ENCODE measurements at regions not wholly inside any gene's neighbourhood (a gene's known extent, or its start where the extent isn't known, plus 50 kb on each side); places are given as distances from the start of the nearest gene placed in this dataset.

DNA sequence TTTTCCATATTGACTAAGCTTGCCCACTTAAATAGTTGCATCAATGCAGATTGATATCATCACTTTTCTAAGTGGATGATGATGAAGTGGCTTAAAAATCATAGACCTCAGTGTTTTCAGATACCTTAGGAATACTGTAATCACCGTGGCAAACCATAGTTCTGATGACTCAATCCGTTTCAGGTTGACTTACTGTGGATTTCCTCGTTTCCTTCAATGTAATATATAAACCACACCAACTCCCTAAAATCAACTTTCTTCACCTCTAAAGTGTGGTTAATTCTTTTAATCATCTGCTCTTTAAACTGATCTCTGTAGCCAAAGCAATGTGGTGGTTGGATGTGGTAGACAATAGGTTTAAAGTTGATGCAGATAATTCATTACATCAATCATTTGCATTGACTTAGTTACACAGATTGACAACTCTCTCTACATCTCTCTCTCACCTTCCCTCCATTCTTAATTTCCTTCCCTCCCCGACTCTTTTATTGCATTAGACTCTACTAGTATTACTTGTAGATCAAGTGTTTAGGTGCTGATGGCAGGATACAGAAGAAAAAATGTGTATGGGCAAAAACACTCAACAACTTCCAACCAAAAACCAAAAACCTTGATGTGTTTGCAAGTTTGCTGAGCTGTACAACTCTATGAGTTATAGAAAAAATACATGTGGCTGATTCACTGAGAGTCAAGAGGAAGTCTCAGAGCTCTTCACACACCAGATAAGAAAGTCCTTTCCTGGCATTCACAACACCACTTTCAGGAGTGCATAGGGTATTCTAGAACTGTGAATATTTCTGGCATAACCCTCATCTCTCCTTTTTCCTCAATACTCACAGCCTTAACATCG lies 243.5 kb downstream of the NFKBIZ start:
- in situ Hi-C loops (cut with HindIII; ENCODE audit: low sequenced_read_pairs), result no loop called here
- no peak for DNase-seq (ENCODE audit: low spot score)

DNA sequence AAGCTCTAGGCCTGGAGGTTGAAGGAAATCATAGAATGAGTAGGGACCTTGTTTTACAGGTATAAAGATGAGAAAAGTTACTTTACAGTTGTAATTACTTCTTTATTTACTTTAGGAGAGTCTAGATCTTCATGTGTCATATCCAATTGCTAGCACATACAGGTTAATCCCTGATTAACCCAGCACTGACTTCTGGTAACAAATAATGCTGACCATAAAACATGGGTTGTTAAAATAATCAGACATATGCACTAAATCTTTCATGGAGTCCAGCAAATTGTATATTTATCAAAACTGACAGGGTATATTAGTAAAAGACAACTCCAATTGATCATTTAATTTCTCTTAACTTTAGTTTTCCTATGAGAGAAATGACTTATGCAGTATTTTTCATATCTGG lies 245.2 kb downstream of the NFKBIZ start:
- DNase-seq (ENCODE audit: low spot score), result no peak
- in situ Hi-C loops (cut with HindIII; ENCODE audit: low sequenced_read_pairs), result no loop called here

DNA sequence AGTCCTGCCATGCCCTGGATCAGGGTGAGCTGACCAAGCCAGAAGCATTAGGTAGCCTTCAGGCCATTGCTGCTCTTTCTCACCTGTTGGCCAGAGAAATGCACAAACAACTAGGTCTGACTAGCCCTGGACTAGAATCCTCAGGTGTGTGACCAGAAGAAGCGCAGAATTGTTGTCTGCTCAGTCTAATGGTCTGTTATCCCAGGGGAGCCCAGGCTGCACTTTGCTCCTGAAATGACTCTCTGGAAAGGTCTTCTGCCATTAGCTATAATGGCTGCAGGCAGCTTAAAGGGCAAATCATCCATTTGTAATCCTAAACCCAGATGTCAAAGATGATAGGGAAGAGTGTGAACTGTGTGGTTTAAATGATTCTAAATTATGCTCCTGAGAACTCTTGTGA lies 246.1 kb downstream of the NFKBIZ start:
- in situ Hi-C loops (cut with HindIII; ENCODE audit: low sequenced_read_pairs), result no loop called here

DNA sequence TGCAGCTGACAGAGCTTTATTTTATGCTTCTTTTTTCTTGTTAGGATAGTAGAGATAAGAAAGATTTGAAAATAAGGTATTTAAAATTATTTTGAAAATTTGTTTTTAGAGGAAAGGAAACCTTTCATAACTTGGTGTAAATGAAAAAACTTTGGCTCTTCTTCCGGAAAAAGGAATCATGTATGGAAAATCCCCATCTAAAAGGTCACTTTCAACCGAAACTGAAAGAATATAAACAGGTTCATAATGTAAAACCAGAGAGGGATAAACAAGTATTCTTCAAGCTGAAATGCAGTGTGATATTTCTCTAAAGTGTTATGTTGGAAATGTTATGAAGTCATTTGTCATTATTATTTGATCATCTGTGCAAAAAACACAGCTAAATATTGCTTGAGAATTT lies 246.8 kb downstream of the NFKBIZ start:
- in situ Hi-C loops (cut with HindIII; ENCODE audit: low sequenced_read_pairs), result no loop called here
- no peak for DNase-seq (ENCODE audit: low spot score)

More for the DNA sequence above, 246.1 kb downstream of the NFKBIZ start:
- DNase-seq (ENCODE audit: low spot score), result no peak

DNA sequence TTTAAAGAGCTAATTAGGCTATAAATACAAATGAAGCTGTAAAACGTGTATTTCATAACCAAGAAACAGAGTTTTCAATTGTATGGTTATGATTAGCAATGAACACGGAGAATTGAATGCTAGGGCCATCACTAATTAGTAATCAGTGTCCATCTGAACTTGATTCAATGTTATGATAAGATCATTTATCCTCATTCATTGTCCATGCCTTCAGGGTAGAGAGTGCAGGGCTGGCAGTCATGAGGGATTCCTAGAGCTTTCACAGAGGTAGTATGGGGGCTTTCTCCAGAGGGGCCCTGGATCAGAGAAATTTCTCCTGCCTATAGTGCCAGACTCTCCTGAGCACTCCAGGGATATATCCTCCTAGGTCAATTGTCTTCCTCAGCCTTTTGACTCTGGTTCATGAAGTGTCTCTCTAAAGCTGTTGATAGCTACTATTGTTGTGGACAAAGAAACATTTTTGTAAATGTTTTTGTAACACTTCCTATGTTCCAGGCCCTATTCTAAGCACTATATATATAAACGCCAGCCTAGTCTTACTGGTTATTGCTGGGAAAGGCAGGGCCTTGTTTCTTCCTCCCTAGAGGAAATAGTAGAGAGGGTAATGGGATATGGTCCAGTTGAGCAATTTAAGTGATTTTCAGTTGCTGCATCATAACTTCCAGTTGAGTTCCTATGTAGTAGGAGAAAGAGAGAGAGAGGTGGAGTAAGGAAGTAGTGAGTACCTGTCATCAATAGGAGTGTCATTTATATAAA lies 249.0 kb downstream of the NFKBIZ start:
- in situ Hi-C loops (cut with HindIII; ENCODE audit: low sequenced_read_pairs), result no loop called here
- DNase-seq (ENCODE audit: low spot score), result no peak

DNA sequence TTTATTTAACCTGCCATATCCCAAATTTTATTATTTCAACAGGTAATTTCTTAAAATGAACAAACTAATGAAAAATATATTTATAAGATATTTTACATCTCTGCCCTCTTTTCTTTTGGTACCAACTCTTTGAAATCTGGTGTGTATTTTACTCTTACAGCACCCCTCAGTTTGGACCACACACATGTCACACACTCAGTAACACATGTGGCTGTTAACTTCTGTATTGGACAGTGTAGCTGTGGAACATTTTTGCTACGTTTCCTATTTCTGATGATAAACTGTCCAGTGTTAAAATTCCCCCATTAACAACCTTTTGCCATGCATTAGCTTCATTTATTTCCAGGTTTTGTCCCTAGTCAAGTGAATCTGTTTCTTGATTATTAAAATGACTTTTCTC lies 250.6 kb downstream of the NFKBIZ start:
- no peak for DNase-seq (ENCODE audit: low spot score)
- in situ Hi-C loops (cut with HindIII; ENCODE audit: low sequenced_read_pairs), result no loop called here

DNA sequence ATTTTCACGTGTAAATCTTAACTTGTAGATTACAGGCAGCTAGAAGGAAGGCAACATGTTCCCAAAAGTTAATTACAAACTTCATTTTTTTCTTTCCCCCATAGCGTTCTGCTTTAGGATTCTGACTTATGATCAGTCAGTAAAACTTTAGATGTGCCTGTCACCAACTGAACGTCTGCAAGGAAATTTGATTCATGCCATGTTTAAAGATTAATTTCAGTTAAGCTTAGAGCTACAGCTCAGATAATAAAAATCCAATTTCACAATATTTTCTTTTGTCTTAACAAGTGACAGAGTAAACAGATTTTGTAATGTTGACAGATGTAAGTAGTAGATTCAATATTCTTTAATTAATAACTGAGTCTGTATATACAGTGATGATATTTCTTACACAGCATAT lies 253.1 kb downstream of the NFKBIZ start:
- DNase-seq (ENCODE audit: low spot score), result no peak
- in situ Hi-C loops (cut with HindIII; ENCODE audit: low sequenced_read_pairs), result no loop called here

DNA sequence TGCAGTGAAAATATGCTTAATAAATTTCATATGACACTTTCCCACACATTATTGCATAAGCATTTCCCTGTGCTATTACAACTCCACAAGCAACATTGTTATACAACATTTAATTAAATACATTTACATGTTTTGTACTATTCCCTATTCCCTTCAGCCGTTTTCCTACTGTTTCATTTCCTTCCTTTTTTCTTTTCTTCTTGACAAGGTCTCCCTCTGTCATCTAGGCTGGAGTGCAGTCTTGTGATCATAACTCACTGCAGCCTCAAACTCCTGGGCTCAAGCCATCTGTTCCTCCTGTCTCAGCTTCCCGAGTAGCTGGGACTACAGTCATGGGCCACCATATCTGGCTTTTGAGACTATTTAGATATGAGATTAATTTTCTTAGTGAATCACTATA lies 254.7 kb downstream of the NFKBIZ start:
- in situ Hi-C loops (cut with HindIII; ENCODE audit: low sequenced_read_pairs), result no loop called here
- no peak for DNase-seq (ENCODE audit: low spot score)

DNA sequence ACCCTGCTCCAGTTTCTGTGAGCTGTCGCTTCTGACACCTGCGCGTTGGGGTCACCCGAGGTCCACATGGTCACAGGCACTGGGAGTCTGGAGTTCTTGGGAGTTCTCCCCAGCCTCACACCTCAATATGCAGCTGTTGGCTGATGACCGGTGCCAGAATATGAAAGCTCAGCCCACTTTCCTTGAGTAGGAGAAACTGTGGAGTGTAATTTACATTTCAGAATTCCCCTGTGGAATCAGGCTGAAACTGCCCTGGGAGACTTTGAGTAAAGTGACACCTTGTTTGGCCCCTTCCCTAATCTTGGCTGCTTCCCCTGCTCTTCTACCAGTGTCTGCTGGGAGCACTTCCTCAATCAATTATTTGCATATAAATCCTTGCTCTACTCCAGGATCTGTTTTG lies 255.9 kb downstream of the NFKBIZ start:
- in situ Hi-C loops (cut with HindIII; ENCODE audit: low sequenced_read_pairs), result no loop called here

DNA sequence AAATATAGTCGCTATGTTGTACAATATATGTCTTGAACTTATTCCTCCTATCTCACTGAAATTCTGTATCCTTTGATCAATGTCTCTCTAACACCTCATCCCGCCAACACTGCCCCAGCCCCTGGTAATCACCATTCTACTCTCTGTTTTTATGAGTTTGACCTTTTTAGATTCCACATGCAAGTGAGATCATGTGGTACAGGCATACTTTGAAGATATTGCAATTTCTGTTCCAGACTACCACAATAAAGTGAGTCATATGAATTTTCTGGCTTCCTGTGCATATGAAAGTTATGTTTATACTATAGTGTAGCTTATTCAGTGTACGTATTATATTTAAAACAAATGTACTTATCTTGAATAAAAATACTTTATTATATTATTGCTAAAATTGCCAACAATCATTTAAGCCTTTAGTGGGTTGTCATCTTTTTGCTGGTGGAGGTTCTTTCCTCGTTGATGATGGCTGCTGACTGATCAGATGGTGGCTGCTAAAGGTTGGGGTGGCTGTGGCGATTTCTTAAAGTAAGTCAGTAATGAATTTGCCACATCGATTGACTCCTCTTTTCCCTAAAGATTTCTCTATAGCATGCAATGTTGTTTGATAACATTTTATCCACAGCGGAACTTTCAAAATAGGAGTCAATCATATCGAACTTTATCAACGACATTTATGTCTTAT lies 257.2 kb downstream of the NFKBIZ start:
- in situ Hi-C loops (cut with HindIII; ENCODE audit: low sequenced_read_pairs), result no loop called here
- no peak for DNase-seq (ENCODE audit: low spot score)

More for the DNA sequence above, 255.9 kb downstream of the NFKBIZ start:
- DNase-seq (ENCODE audit: low spot score), result no peak

DNA sequence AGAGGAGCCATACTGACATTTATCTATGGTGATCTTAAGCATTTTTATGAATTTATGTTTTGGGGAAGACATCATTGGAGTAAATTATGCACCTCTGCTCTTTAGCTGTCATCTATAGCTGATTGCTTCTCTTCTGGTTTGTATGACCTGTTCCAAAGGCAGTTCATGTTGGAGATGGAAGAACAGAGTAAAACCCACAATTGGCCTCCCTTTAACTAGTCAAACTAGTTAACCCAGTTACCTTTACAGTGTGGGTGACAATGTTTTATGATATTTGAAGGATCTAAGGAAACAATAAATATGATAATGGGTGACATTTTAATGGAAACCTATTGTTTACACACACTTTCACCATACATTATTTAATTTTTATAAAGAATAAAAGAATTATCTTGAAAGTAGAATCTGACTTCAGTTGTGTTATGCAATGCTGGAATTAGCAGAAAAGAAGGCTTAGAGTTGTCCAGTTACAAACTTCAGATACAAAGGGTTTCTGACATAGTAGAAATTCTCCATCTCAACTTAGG lies 263.5 kb downstream of the NFKBIZ start:
- in situ Hi-C loops (cut with HindIII; ENCODE audit: low sequenced_read_pairs), result no loop called here
- DNase-seq (ENCODE audit: low spot score), result no peak

DNA sequence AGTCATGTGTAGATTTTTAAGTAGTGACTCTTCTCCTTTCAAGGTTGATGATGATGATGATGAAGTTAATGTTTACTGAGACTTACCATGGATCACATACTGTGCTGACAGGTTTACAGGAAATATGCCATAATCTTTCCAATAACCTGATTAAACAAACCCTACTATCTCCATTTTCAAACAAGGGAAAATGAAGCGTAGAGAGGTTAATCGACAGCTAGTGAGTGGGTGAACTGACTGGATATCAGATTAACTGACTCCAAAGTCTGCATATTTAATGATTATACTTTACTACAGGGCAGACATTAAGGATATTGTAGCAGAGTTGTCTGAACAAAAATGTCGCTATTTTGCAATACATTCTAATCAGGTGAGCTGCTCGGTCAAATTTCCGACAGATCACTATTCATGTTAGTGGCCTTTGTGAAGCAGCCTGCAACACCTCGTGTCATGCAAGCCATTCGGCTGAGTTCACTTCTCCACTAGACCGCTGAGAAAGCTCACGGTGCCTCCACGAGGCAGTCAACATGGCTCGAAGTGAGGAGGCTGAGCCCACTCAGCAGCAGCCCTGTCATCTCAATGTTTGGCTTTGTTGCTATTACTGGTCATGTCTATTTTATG lies 264.2 kb downstream of the NFKBIZ start:
- DNase-seq (ENCODE audit: low spot score), result no peak
- in situ Hi-C loops (cut with HindIII; ENCODE audit: low sequenced_read_pairs), result no loop called here

DNA sequence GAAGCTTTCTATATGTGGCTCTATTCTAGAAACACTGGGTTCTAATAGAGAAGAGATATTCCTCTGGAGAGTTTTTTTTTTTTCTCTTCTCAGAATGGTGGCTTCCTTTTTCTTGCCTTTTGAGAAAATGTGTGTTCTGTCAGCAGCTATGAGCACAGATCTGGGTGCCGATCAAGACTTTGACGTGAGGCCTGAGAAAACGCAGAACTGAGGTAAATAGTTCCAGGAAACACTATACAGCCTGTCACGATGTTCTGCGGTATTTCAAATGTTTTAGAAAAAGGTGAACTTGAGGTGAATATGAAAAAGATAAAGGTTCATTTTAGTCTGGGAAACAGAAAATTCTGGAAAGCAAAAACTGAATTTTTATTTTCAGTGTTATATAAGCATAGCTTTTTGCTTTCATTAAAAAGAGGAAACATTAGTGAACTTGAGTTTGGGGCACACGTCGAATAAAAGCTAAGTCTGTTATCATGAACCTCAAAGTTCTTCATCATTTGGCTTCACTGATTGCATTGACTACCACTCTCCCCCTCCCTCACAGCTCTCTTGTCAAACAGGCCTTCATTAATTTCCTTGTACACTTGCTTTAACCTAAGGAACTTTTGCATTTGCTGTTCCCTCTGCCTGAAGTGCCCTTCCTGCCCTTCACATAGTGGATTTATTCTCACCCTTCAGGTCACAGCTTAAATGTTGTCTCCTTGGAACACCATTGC lies 265.1 kb downstream of the NFKBIZ start:
- no peak for DNase-seq (ENCODE audit: low spot score)
- in situ Hi-C loops (cut with HindIII; ENCODE audit: low sequenced_read_pairs), result no loop called here

DNA sequence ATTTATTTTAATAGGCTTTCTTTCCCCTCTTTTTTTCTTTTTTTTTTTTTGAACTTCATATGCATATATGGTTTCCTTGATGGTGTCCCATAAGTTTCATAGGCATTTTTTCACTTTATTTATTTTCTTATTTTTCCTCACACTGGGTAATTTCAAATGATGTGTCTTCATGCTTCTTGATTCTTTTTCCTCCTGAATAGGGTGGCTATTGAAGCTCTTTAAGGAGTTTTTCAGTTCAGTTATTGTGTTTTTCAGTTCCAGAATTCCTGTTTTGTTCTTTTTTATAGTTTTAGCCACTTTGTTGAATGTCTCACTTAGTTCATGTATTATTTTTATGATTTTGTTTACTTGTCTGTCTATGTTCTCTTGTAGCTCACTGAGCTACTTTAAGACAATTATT lies 273.2 kb downstream of the NFKBIZ start:
- DNase-seq (ENCODE audit: low spot score), result no peak
- in situ Hi-C loops (cut with HindIII; ENCODE audit: low sequenced_read_pairs), result no loop called here

DNA sequence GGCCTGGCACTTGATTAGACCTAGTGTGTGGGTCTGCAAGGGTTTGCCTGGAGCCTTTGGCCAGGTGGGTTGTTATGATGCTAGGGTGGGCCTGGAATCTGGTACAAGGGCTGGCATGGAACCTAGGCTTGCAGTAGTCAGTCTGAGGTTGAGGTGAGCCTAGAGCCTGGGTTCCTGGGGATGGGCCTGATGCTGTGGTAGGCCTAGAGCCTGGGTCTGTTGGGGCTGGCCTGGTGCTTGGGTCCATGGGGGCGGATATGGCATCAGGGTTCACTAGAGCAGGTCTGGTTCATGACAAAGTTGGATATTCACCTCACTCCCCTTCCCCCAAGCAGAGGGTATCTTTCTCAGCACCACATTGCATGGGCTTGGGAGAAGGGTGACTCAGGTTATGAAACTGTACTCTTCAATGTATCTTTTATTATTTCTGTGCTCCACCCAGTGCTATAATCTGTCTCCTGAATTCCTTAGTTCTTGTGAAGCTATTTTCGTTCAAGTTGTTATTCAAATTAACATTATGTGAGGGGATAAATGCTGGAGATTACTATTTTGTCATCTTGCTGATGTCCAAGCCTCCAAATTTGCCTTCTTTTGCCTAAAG lies 274.4 kb downstream of the NFKBIZ start:
- DNase-seq (ENCODE audit: low spot score), result no peak
- in situ Hi-C loops (cut with HindIII; ENCODE audit: low sequenced_read_pairs), result no loop called here

DNA sequence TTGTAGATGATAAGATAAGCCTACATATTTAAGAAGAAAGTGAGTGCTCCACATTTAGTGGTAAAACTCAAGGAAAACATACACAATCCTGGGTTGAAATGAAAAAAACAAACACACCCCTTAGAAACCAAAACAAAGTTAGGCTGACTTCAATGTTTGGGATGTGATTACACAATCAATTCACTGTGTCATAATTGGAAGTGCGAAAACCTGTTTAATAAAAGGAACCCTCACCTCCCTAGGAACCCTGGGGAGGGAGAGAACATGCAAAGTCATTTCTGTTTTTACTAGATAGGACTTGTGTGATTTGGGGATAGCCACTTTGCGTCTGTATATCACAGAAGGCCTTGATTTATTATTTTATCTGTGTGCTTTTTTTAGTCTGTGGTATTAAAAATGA lies 275.0 kb downstream of the NFKBIZ start:
- in situ Hi-C loops (cut with HindIII; ENCODE audit: low sequenced_read_pairs), result no loop called here
- no peak for DNase-seq (ENCODE audit: low spot score)

DNA sequence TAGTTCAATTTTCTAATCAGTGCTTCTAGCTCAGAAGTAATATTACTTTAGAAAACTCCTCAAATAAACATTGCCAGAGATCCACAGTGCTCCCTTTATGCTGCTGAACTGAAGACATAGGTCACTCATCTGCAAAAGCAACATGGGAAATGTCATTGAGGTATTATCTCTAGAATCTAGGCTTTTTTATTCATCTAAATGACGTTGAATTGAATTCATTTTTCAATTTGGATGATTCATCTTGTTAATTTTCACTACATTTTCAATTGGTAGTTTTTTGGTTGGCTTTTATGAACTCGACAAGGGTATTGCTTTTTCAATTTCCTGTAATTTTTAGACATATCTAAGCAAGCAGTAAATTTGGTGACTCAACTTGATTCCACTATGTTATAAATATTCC lies 275.4 kb downstream of the NFKBIZ start:
- in situ Hi-C loops (cut with HindIII; ENCODE audit: low sequenced_read_pairs), result no loop called here
- no peak for DNase-seq (ENCODE audit: low spot score)

DNA sequence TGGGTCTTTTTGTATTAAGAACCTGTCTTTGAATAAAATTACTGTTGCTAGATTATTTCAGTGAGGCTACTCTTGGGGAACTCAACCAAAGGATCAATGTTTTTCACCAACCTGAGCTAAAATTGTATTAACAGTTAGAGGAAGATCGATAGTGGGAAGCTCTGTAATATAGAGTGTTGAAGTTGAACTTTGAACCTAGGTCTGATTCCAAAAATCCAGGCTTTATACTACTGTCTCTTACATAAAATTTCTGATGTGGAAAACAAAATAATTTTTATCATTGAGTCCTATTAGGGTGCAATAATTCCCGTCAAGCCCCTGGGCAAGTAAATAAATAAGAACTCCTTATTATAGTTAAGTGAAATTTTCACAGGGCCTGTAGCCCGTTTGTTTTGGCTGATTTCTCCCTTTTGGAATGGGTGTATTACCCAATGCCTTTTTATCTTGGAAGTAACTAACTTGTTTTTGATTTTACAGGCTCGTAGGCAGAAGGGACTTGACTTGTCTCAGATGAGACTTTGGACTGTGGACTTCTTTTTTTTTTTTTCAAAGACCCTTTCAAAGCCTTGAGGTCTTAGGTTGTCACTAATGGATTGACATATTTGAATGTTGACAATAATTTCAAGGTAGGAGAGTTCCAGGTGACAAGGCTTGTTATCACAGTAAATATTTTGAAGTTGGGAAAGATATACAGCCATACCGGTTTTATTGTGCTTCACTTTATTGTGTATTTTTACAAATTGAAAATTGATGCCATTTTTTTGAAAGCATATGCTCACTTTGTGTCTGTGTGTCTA lies 276.1 kb downstream of the NFKBIZ start:
- in situ Hi-C loops (cut with HindIII; ENCODE audit: low sequenced_read_pairs), result no loop called here
- DNase-seq (ENCODE audit: low spot score), result no peak

Data from G401 (cell line).